ENCODE measurements at regions not wholly inside any gene's neighbourhood (a gene's known extent, or its start where the extent isn't known, plus 50 kb on each side); places are given as distances from the start of the nearest gene placed in this dataset.
"Not testable (repeated sequence)": the region's sequence is repeated elsewhere in the genome, so short reads cannot be mapped to it uniquely, and the experiment has no call there.

- no peak for DNase-seq
Measured at GRCh38 chr11:13782390-13783075, 114.1 kb downstream of the FAR1 start.

- DNase-seq: no peak
Measured at GRCh38 chr11:13784441-13784840, 116.0 kb downstream of the FAR1 start.

- DNase-seq: no peak
Measured at GRCh38 chr11:13784855-13785254, 116.4 kb downstream of the FAR1 start.

GRCh38 chr11:13786688-13787087, 118.2 kb downstream of the FAR1 start:
- no peak for DNase-seq

GRCh38 chr11:13797616-13798015, 129.1 kb downstream of the FAR1 start:
- DNase-seq: not testable (repeated sequence)

- DNase-seq: no peak
Measured at GRCh38 chr11:13800901-13801300, 132.4 kb downstream of the FAR1 start.

- DNase-seq: no peak
Measured at GRCh38 chr11:13818325-13818724, 144.2 kb upstream of the SPON1 start.

GRCh38 chr11:13826505-13827278, 135.8 kb upstream of the SPON1 start:
- no peak for DNase-seq

GRCh38 chr11:13831696-13832095, 130.8 kb upstream of the SPON1 start:
- DNase-seq: peak; percentile 84

GRCh38 chr11:13834463-13834862, 128.1 kb upstream of the SPON1 start:
- no peak for DNase-seq

- no peak for DNase-seq
Measured at GRCh38 chr11:13836666-13837065, 125.9 kb upstream of the SPON1 start.

GRCh38 chr11:13837286-13837685, 125.2 kb upstream of the SPON1 start:
- no peak for DNase-seq

GRCh38 chr11:13841393-13841792, 121.1 kb upstream of the SPON1 start:
- no peak for DNase-seq

- no peak for DNase-seq
Measured at GRCh38 chr11:13848031-13848430, 114.5 kb upstream of the SPON1 start.

GRCh38 chr11:13850231-13851005, 112.1 kb upstream of the SPON1 start:
- DNase-seq: no peak

GRCh38 chr11:13851691-13852090, 110.8 kb upstream of the SPON1 start:
- no peak for DNase-seq

GRCh38 chr11:13852481-13852880, 110.0 kb upstream of the SPON1 start:
- no peak for DNase-seq

- DNase-seq: no peak
Measured at GRCh38 chr11:13857828-13858227, 104.7 kb upstream of the SPON1 start.

- DNase-seq: no peak
Measured at GRCh38 chr11:13859892-13860291, 102.6 kb upstream of the SPON1 start.

GRCh38 chr11:13861411-13861810, 101.1 kb upstream of the SPON1 start:
- DNase-seq: no peak

- no peak for DNase-seq
Measured at GRCh38 chr11:13862845-13863392, 99.6 kb upstream of the SPON1 start.

- DNase-seq: no peak
Measured at GRCh38 chr11:13868710-13869397, 93.7 kb upstream of the SPON1 start.

- no peak for DNase-seq
Measured at GRCh38 chr11:13869398-13869886, 93.1 kb upstream of the SPON1 start.
